ENCODE measurements at regions not wholly inside any gene's neighbourhood (a gene's known extent, or its start where the extent isn't known, plus 50 kb on each side); places are given as distances from the start of the nearest gene placed in this dataset.
"Not testable (repeated sequence)": the region's sequence is repeated elsewhere in the genome, so short reads cannot be mapped to it uniquely, and the experiment has no call there.

DNA sequence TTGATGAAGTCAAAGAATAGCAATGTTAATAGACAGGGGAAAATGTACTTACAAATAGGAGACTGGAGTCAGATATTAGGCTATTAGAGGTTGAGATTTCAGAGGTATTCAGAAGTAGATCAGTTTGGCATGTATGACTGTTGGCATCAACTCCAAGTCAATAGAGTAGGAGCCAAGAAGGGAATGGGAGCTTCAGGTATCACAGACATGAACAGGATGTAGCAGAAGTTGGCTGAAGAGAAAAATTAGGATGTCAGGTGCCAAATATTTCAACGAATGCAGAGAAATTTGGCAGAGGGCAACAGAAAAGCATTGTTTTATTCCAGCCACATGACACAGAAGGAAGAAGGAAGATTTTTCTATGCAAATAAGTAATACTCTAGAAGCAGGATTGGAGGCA is 69.7 kb downstream of the GLYATL1 start:
- no peak for DNase-seq (ENCODE audit: low spot score)

- no peak for DNase-seq (ENCODE audit: low spot score)
Measured at GRCh38 chr11:59009661-59010060, 70.4 kb downstream of the GLYATL1 start.

DNA sequence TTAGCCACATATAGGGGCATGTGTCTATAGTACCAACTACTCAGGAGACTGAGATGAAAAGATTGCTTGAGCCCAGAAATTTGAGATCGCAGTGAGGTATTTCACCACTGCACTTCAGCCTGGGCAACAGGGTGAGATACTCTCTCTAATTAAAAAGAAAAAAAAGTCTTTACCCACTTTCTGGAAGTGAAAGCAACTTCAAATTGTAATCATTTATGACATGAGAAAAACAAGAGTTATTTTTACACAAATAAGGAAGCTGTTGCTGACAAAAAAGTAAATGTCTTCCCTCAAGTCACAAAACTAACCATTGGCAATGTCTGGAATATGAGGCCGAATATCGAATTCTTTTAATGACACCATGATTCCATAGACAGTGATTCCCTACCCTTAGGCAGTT is 71.4 kb downstream of the GLYATL1 start:
- DNase-seq (ENCODE audit: low spot score), result no peak

DNA sequence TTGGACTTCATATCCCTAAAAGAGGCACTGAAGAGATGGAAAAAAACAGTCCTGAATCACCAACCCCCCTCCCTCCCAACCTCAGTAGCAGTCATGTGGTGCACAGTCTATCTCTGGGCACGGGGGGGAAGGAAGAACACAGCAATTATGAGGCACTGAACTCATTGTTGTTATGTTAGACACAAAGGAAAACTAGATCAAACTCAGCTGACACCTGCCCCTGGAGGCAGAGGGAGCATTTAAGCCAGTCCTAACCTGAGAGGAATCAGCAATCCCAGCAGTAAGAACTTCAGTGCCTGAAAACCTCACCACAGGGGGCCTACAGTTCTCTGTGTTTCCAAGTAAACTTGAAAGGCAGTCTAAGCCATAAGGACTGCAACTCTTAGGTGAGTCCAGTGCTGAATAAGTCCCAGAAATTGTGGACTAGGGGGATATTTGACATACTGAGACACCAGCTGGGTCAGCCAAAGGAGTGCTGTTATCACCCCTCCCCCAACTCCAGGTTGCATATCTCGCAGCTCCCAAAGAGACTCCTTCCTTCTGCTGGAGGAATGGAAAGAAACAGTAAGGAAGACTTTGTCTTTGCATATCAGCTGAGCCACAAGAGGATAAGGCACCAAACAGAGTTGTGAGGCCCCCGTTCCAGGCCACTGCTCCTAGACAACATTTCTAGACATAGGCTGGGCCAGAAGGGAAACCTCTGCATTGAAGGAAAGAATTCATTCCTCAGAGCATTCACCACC is 72.5 kb downstream of the GLYATL1 start:
- DNase-seq (ENCODE audit: low spot score), result no peak

GRCh38 chr11:59012398-59013265 is 73.3 kb downstream of the GLYATL1 start:
- no peak for DNase-seq (ENCODE audit: low spot score)

- DNase-seq (ENCODE audit: low spot score), result peak; percentile 20
Measured at GRCh38 chr11:59025097-59025496, 61.0 kb upstream of the GLYATL1B start.

GRCh38 chr11:59028105-59028504 is 58.0 kb upstream of the GLYATL1B start:
- DNase-seq (ENCODE audit: low spot score), result no peak

GRCh38 chr11:59029366-59029889 is 56.7 kb upstream of the GLYATL1B start:
- no peak for DNase-seq (ENCODE audit: low spot score)

- no peak for DNase-seq (ENCODE audit: low spot score)
Measured at GRCh38 chr11:59030037-59030436, 56.1 kb upstream of the GLYATL1B start.

GRCh38 chr11:59031746-59032145 is 54.4 kb upstream of the GLYATL1B start:
- not testable (repeated sequence) for DNase-seq (ENCODE audit: low spot score)

Data from HT-29 (cell line).